ENCODE measurements at regions not wholly inside any gene's neighbourhood (a gene's known extent, or its start where the extent isn't known, plus 50 kb on each side); places are given as distances from the start of the nearest gene placed in this dataset.
A peak's percentile ranks its signal among the peaks of the same experiment; 100 is the strongest.

- no peaks in the 10 kb centered on the region for H3K27me3 ChIP-seq (ENCODE audit: control insufficient read depth, insufficient read depth, low read length)
- no peak for DNase-seq (ENCODE audit: low read depth)
- no peak for FAIRE-seq
- no peak overlapping the region for H3K4me3 ChIP-seq (ENCODE audit: low read depth, low read length)
- no peaks in the 10 kb centered on the region for H3K36me3 ChIP-seq (ENCODE audit: control insufficient read depth, insufficient read depth, low read length)
- TF ChIP-seq, protein P1, sequence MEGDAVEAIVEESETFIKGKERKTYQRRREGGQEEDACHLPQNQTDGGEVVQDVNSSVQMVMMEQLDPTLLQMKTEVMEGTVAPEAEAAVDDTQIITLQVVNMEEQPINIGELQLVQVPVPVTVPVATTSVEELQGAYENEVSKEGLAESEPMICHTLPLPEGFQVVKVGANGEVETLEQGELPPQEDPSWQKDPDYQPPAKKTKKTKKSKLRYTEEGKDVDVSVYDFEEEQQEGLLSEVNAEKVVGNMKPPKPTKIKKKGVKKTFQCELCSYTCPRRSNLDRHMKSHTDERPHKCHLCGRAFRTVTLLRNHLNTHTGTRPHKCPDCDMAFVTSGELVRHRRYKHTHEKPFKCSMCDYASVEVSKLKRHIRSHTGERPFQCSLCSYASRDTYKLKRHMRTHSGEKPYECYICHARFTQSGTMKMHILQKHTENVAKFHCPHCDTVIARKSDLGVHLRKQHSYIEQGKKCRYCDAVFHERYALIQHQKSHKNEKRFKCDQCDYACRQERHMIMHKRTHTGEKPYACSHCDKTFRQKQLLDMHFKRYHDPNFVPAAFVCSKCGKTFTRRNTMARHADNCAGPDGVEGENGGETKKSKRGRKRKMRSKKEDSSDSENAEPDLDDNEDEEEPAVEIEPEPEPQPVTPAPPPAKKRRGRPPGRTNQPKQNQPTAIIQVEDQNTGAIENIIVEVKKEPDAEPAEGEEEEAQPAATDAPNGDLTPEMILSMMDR (IDR thresholded peaks at IDR 0.05; ENCODE audit: insufficient read depth, low read length, severe bottlenecking) = no peak
Measured at GRCh38 chr12:123044351-123044750, 63.9 kb downstream of the ARL6IP4 start.

- Histone ChIP-seq H3K4me3 (ENCODE audit: low read depth, low read length) (no peak overlapping the region), H3K27me3 (ENCODE audit: control insufficient read depth, insufficient read depth, low read length) (no peaks in the 10 kb centered on the region), H3K36me3 (ENCODE audit: control insufficient read depth, insufficient read depth, low read length) (no peaks in the 10 kb centered on the region)
- FAIRE-seq = no peak
- peak; percentile 78 for DNase-seq (ENCODE audit: low read depth)
- TF ChIP-seq, protein P1 (IDR thresholded peaks at IDR 0.05; ENCODE audit: insufficient read depth, low read length, severe bottlenecking) = peak; percentile 78
Measured at GRCh38 chr12:123043536-123044001, 63.1 kb downstream of the ARL6IP4 start.

GRCh38 chr12:123042833-123043232 is 62.4 kb downstream of the ARL6IP4 start:
- no peak for DNase-seq (ENCODE audit: low read depth)
- Histone ChIP-seq H3K27me3 (ENCODE audit: control insufficient read depth, insufficient read depth, low read length) (no peaks in the 10 kb centered on the region), H3K36me3 (ENCODE audit: control insufficient read depth, insufficient read depth, low read length) (no peaks in the 10 kb centered on the region), H3K4me3 (ENCODE audit: low read depth, low read length) (no peak overlapping the region)
- TF ChIP-seq, protein P1 (IDR thresholded peaks at IDR 0.05; ENCODE audit: insufficient read depth, low read length, severe bottlenecking) = no peak
- FAIRE-seq = no peak

DNA sequence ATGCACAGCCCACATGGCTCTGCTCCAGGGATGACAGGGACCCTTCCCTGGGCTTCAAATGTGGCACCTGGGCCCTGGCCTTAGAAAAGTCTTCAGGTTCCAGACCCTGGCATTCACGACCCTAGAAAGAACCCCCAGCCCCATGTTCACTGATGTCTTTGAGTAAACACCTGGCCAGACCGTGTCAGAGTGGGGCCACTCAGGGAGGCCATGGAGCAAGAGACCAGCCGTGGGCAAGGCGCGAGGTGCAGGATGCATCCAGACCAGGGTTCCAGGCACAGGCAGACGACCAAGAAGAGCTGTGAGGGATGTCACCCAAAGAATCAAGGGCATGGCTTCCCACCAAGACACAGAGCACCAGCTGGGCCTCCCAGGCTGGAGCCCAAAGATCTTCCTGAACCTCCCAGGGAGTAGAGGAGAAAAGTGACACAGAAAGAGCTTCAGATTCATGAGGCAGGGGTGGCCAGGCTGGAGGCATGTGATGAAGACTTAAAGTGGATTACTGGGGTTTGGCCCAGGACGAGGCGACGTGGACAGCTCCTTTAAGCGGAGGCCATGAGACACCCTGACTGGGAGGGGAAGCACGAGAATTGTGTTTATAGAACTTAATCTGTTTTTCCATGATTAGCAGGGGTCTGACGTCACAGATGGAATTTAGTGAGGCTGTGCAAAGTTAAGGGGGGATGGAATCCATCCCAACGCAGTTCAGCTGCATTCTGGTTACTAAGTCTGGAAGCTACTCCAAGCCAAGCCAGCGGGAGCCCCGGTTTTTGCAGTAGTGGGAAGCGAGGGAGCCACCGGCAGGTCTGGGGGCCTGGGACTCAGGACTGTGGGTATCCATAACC is 61.6 kb downstream of the ARL6IP4 start:
- no peaks in the 10 kb centered on the region for H3K27me3 ChIP-seq (ENCODE audit: control insufficient read depth, insufficient read depth, low read length)
- no peak for DNase-seq (ENCODE audit: low read depth)
- no peak overlapping the region for H3K4me3 ChIP-seq (ENCODE audit: low read depth, low read length)
- peak; percentile 73 for FAIRE-seq
- TF ChIP-seq, protein P1 (IDR thresholded peaks at IDR 0.05; ENCODE audit: insufficient read depth, low read length, severe bottlenecking) = no peak
- H3K36me3 ChIP-seq (ENCODE audit: control insufficient read depth, insufficient read depth, low read length) = no peaks in the 10 kb centered on the region

DNA sequence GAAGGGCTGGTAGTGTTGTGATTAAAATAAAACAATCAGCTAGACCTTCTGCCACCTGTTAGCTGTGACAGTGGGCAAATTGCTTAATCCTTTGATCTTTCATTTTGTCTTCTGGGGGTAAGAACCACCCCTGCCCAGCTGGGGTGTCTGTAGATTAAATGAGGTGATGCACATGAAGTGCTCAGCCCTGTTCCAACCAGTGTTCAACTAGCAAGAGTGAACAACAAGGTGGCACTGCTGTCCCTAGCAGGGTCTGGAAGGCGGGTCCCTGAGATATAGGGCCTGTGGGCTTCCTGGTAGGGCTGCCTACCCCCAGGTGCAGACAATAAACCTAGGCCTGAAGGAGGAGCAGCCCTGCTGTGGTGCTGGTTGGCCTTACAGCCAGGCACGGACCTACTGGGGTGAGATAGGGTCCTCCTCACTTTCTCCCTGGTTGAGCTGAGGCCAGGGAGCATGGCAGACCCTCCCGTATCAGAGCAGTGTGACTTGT is 60.6 kb downstream of the ARL6IP4 start:
- H3K4me3 ChIP-seq (ENCODE audit: low read depth, low read length) = no peak overlapping the region
- FAIRE-seq = peak; percentile 50
- TF ChIP-seq, protein P1 (IDR thresholded peaks at IDR 0.05; ENCODE audit: insufficient read depth, low read length, severe bottlenecking) = no peak
- no peak for DNase-seq (ENCODE audit: low read depth)
- no peaks in the 10 kb centered on the region for H3K27me3 ChIP-seq (ENCODE audit: control insufficient read depth, insufficient read depth, low read length)
- no peaks in the 10 kb centered on the region for H3K36me3 ChIP-seq (ENCODE audit: control insufficient read depth, insufficient read depth, low read length)

All from bronchial epithelial cell (primary cell).